Activated naive CD4-positive, alpha-beta T cell treated with anti-CD3 and anti-CD28 coated beads, Interleukin-2, amount 50 U/mL, for 72 hours (primary cell): ENCODE measurements at regions not wholly inside any gene's neighbourhood (a gene's known extent, or its start where the extent isn't known, plus 50 kb on each side); places are given as distances from the start of the nearest gene placed in this dataset.
"Not testable (repeated sequence)": the region's sequence is repeated elsewhere in the genome, so short reads cannot be mapped to it uniquely, and the experiment has no call there.

Experiments
- ATAC-seq, 2 donors: fragments of 150-1000 bp; cut with Tn5 transposase; 2 replicates each; pipeline ENCODE4 v1.10.0; 2021; ENCODE audit warnings: mild to moderate bottlenecking in 2 of 2, moderate library complexity in 2 of 2
- DNase-seq, 2 donors: peaks; one replicate each; pipeline ENCODE4 v3.0.0; 2021 to 2022; ENCODE audit warnings: low spot score in 2 of 2
- H3K27ac Mint-ChIP-seq, 2 donors: one replicate each; pipeline ENCODE4 v1.8.0; 2022; ENCODE audit warnings: mild to moderate bottlenecking in 2 of 2, mixed read lengths in 2 of 2
- H3K36me3 Mint-ChIP-seq, 2 donors: one replicate each; pipeline ENCODE4 v1.8.0; 2022; ENCODE audit warnings: mixed read lengths in 2 of 2
- H3K9me3 Mint-ChIP-seq, 2 donors: one replicate each; pipeline ENCODE4 v1.8.0; 2022; ENCODE audit warnings: mixed read lengths in 2 of 2

DNA sequence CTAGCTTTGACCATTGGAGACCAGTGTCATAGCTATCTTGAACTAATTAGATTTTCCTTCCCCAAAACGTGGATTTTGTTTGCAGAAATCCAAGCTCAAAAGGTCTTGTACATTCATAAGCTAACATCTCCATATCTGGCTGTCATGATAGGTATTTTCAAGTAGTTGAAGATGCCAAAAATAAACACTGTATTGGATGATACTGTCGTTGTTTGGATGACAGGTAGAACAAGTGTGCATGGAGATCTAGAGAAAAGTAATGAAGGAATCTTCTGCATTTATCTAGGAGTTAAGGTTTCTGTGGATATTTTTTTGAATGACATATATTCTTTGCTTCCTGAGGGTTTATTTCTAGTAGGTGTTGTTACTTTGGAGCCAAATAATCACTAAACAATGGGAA lies 1696.1 kb downstream of the SI start:
- DNase-seq (no peak), ATAC-seq (no peak)
- Mint-ChIP-seq H3K36me3 (no peaks in the 10 kb centered on the region), H3K27ac (no peak overlapping the region), H3K9me3 (no peaks in the 10 kb centered on the region)

DNA sequence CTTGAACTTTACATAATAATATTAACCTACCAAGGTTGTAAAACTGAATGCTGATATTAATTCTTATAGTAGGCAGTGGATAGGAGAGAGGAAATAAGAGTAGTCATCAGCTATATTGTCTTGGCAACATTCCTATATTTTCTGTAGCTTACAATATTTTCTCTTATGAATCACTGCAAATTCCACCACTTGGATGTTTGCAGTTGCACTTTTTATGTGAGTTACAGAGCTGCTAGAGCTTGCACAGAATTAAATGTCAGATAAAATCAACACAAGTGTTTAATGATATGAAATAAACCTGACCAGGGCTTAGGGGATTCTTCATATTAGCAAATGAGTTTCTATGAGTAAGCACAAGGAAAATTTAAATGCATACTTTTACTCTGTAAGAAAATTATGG lies 1710.1 kb downstream of the SI start:
- no peak for DNase-seq
- Mint-ChIP-seq H3K36me3 (no peaks in the 10 kb centered on the region), H3K9me3 (peaks cover 13 to 16% of the 10 kb centered on the region in 2 donors), H3K27ac (no peak overlapping the region)
- no peak for ATAC-seq

DNA sequence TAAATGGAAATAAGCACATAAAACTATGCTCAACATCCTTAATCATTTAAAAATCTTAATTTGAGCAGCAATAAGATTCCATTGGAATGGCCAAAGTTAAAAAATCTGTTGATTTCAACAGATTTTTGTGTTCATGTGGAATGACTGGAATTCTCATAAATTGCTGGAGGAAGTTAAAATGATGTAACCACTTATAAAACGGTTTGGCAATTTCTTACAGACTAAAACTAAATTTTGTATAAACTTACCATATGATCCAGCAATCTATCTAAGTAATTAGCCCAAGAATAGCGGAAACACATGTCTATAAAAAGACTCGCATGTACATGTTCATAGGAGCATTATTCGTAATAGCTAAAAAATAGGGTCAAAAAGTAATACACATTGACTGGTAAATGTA lies 1713.6 kb downstream of the SI start:
- H3K9me3 Mint-ChIP-seq: peaks cover 7 to 8% of the 10 kb centered on the region in 2 donors
- H3K36me3 Mint-ChIP-seq: no peaks in the 10 kb centered on the region
- H3K27ac Mint-ChIP-seq: no peak overlapping the region
- DNase-seq (no peak), ATAC-seq (no peak)

DNA sequence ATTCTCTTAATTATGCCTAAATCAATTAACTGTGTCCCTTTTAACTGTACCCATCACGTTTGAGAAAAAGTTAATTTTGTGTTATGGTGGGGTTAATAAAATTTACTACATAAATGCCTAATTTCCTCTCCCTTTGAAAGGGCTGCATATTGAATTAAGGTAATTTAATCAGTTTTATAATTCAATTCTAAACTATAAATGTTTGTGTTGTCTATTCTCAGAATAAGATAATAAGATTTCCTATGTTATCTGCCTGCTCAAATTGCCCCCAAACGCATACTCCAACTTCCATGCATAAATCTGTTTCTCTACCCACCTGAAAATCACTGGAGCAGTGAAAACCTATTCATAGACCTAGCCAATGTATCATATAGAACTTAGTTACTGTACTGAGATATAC lies 1716.1 kb downstream of the SI start:
- Mint-ChIP-seq H3K27ac (no peak overlapping the region), H3K36me3 (no peaks in the 10 kb centered on the region), H3K9me3 (peaks cover 4% of the 10 kb centered on the region in 2 donors)
- ATAC-seq: no peak
- no peak for DNase-seq

DNA sequence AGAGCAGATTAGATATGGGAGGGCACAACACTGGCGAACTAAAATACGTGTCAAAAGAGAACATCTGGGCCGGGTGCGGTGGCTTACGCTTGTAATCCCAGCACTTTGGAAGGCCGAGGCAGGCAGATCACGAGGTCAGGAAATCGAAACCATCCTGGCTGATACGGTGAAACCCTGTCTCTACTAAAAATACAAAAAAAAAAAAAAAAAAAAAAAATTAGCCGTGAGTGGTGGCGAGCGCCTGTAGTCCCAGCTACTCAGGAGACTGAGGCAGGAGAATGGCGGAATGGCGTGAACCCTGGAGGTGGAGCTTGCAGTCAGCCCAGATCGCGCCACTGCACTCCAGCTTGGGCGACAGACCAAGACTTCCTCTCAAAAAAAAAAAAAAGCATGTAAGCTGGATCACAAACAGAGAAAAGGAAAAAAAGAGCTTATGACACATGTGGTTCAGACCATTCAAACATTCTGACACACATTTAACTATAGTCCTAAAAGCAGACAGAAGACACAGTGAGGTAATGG lies 1716.9 kb downstream of the SI start:
- not testable (repeated sequence) for H3K36me3 Mint-ChIP-seq, ATAC-seq, DNase-seq, H3K9me3 Mint-ChIP-seq, H3K27ac Mint-ChIP-seq

DNA sequence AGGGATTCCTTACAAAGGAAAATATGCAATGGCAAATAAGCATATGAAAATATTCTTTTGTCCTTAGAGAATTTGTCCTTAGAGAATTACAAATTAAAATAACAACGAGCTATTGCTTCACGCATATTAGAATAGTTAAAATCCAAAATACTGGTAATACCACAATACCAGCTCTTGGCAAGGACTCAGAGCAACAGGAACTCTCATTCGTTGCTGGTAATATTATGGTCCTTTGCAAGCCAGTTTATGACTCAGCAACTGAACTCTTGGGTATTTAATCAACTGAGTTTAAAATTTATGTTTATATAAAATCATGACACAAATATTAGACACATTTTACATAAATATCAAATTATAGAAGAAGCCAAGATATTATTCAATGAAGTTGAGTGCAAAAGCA lies 1730.4 kb downstream of the SI start:
- Mint-ChIP-seq H3K27ac (no peak overlapping the region), H3K9me3 (peaks cover 8 to 15% of the 10 kb centered on the region in 2 donors), H3K36me3 (no peaks in the 10 kb centered on the region)
- ATAC-seq (no peak), DNase-seq (no peak)

DNA sequence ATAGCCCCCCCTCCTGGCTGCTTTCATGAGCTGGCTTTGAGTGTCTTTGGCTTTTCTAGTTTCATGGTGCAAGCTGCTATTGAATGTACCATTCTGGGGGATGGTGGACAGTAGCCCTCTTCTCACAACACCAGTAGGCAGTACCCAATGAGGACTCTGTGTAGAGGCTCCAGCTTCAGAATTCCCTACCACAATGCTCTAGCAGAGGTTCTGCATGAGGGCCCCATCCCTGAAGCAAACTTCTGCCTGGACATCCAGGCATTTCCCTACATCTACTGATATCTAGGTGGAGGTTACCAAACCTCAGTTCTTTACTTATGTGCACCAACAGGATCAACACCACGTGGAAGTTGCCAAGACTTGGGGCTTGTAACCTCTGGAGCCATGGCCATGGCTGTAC lies 1742.9 kb downstream of the SI start:
- Mint-ChIP-seq H3K36me3 (peaks cover 0 to 6% of the 10 kb centered on the region in 2 donors), H3K27ac (no peak overlapping the region), H3K9me3 (peaks cover 12 to 14% of the 10 kb centered on the region in 2 donors)
- no peak for ATAC-seq
- DNase-seq: no peak

DNA sequence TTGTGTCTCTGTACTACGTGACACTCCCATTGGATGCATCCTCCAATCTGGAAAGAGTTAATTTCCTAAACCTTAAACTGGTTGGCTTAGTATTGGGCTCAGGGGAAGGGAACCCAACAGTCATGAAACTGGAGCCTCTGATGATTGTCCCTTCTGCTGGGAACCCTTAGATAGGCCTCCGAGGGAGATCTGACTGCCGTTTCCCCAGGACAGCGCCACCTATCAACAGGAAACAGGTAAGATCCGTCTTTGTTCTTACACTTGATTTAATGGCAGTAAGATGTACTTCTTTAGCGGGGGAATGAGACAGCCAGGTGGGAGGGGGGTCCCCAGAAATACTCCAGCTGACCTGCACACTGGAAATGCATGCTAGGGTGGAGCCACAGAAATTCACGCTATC lies 1749.6 kb downstream of the SI start:
- Mint-ChIP-seq H3K9me3 (peaks cover 0 to 8% of the 10 kb centered on the region in 2 donors), H3K27ac (no peak overlapping the region), H3K36me3 (peaks cover 0 to 5% of the 10 kb centered on the region in 2 donors)
- ATAC-seq: no peak
- no peak for DNase-seq

DNA sequence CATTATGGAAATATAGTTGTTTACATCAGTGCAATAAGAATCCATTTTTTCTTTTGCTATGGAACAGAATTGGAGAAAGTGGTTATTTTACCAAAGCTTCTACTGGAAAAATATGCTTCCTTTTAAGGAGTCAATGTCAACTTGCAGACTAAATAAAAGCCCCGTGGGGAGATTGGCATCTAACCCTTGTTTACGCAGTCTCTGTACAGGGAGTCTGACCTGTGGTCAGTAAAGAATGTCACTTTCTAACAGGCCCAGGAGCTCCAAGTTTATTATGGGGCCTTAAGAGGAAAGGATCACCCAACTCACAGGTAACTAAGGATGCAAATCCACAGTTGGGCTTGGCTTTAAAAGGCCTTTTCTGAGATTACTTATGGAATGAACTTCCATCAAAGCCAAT lies 1751.2 kb downstream of the SI start:
- no peak for DNase-seq
- ATAC-seq: no peak
- no peak overlapping the region for H3K27ac Mint-ChIP-seq
- H3K9me3 Mint-ChIP-seq: peaks cover 0 to 10% of the 10 kb centered on the region in 2 donors
- H3K36me3 Mint-ChIP-seq: peaks cover 0 to 5% of the 10 kb centered on the region in 2 donors

DNA sequence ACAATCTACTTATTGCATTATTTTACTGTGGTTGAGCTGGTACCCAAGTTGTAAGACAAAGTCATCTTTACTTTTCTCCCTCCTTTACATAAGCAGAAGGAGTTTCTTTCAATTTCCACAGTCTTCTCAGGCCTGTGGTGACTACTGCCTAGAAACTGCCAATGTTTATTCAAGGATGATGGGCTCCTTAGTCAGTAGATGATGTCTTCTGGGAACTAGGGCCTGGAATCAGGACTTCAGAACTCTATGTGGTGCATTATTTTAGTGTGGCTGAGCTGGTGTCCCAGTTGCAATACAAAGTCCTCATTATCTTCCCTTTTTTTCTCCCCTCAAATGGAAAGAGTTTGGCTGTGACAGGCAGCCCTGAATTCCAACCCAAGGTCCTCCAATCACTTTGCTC lies 1762.5 kb downstream of the SI start:
- ATAC-seq (no peak), DNase-seq (no peak)
- no peak overlapping the region for H3K27ac Mint-ChIP-seq
- H3K36me3 Mint-ChIP-seq: no peaks in the 10 kb centered on the region
- H3K9me3 Mint-ChIP-seq: peaks cover 12 to 17% of the 10 kb centered on the region in 2 donors

DNA sequence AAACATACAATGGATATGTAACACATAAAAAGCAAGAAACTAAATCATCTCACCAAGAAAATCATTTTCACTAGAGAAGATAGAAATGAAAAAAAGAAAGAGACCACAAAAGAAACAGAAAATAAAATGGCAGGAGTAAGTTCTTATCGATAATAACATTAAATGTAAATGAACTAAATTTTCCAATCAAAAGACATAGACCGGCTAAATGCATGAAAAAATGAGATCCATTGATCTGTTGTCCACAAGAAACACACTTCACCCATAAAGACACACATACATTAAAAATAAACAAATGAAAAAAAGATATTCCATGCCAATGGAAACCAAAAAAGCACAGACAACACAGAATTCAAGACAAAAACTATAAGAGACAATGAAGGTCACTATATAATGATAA lies 1771.9 kb downstream of the SI start:
- Mint-ChIP-seq H3K9me3 (peaks cover 20 to 49% of the 10 kb centered on the region in 2 donors), H3K27ac (no peak overlapping the region), H3K36me3 (peaks cover 0 to 13% of the 10 kb centered on the region in 2 donors)
- no peak for ATAC-seq
- no peak for DNase-seq

DNA sequence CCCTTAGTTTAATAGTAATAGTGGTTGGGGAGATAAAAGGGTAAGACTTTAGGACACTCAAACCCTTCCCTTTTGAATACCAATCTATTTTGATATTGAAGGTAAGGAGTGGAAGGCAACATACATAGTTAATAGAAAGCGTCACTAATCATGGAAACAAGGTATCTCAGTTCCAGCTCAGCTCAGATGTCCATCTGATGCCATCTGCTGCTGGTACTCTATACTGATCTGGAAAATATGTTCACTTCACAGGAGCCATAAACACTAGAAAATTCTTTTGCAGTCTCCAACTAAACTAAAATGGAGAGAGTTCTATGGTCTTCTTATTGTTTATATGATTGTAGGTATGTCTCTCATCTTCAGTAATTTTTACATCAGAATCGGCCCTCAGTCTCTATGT lies 1777.1 kb downstream of the OTOL1 start:
- ATAC-seq (no peak), DNase-seq (no peak)
- H3K27ac Mint-ChIP-seq: no peak overlapping the region
- H3K36me3 Mint-ChIP-seq: no peaks in the 10 kb centered on the region
- H3K9me3 Mint-ChIP-seq: peaks cover 14 to 18% of the 10 kb centered on the region in 2 donors

DNA sequence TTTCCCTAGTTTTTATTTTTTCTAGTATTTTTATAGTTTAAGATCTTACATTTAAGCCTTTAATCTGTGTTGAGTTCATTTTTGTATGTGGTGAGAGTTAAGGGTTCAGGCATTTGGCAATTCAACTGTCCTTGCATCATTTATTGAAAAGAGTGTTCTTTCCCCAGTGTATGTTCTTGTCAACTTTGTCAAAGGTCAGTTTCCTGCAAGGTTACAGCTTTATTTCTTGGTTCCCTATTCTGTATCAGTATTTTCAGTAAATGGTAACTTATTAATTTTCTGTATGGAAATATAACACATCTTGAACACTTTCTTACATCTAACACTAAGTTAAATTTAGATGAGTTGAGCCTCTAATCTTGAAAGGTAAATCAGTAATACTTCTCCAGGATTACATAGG lies 1770.1 kb downstream of the OTOL1 start:
- H3K9me3 Mint-ChIP-seq: peaks cover 21 to 32% of the 10 kb centered on the region in 2 donors
- peaks cover 0 to 6% of the 10 kb centered on the region in 2 donors for H3K36me3 Mint-ChIP-seq
- H3K27ac Mint-ChIP-seq: no peak overlapping the region
- ATAC-seq (no peak), DNase-seq (no peak)

DNA sequence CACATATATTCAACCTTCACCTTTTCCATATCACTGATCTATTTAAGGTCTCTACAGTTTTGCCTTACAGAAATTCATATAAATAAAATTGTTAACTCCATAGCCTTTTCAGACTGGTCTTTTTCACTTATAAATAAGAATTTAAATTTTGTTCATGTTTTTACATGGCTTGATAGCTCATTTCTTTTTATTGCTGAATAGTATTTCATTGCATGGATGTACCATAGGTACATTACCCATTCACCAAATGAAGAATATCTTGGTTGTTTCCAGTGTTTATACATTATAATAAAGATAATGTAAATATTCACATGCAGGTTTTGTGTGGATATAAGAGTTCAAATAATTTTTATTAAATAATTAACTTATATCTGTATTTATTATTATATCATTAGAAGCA lies 1765.0 kb downstream of the OTOL1 start:
- ATAC-seq (no peak), DNase-seq (no peak)
- peaks cover 23 to 25% of the 10 kb centered on the region in 2 donors for H3K9me3 Mint-ChIP-seq
- H3K27ac Mint-ChIP-seq: no peak overlapping the region
- no peaks in the 10 kb centered on the region for H3K36me3 Mint-ChIP-seq

DNA sequence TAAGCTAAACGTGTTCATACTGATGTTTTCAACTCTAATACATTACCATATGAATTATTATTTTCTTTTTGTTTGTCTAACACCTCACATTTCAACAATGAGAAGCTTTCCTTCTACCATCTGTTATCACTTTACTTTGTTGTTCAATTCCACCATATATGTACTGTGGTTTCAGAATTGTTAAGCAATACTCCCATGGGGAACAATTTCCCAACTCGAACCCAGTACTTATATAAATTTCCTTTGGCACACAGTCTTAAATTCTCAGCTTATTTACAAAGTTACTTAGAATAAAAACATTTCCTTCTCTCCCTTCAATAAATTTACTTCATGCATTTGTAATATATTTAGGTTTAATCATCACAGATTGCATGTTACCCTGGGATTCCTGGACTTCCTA lies 1764.4 kb downstream of the OTOL1 start:
- no peak for DNase-seq
- H3K36me3 Mint-ChIP-seq: no peaks in the 10 kb centered on the region
- ATAC-seq: no peak
- no peak overlapping the region for H3K27ac Mint-ChIP-seq
- H3K9me3 Mint-ChIP-seq: peaks cover 23 to 25% of the 10 kb centered on the region in 2 donors

DNA sequence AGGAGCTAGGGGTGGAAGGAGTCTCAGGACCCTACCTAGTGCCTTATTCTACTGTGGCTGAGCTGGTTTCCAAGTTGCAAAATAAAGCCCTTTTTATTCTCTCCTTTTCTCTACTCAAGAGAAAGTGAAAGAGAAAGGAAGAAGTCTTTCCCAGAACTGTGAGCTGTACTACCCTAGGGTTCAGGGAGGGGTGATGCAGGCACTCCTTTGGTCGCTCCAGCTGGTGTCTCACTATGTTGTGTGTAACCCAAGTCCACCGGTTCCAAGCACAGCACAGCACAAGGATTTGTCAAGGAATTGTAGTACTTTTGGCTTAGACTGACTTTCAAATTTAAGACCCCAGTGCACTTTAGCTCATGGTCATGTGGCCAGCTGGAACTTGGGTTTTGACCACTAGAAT lies 1721.7 kb downstream of the OTOL1 start:
- peaks cover 14% of the 10 kb centered on the region in 2 donors for H3K9me3 Mint-ChIP-seq
- no peak for ATAC-seq
- no peaks in the 10 kb centered on the region for H3K36me3 Mint-ChIP-seq
- DNase-seq: no peak
- no peak overlapping the region for H3K27ac Mint-ChIP-seq

DNA sequence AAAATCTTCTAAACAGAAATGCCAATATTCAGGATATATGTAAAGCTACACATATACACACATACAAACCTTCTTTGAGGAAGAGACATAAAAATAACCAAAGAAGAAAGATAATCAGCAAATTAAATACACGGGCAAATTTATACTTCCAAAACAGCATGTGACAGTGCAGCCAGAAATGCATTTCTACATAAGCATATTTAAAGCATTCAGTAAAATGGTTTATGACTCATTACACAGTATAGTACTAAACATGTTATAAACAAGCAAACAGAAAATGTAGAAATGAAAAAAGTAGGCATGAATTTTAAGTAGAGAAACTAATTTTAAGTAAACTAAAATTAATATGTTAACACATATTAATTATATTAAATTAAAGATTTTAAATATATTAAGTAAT lies 1717.2 kb downstream of the OTOL1 start:
- DNase-seq (no peak), ATAC-seq (no peak)
- no peak overlapping the region for H3K27ac Mint-ChIP-seq
- H3K36me3 Mint-ChIP-seq: no peaks in the 10 kb centered on the region
- peaks cover 7 to 14% of the 10 kb centered on the region in 2 donors for H3K9me3 Mint-ChIP-seq

DNA sequence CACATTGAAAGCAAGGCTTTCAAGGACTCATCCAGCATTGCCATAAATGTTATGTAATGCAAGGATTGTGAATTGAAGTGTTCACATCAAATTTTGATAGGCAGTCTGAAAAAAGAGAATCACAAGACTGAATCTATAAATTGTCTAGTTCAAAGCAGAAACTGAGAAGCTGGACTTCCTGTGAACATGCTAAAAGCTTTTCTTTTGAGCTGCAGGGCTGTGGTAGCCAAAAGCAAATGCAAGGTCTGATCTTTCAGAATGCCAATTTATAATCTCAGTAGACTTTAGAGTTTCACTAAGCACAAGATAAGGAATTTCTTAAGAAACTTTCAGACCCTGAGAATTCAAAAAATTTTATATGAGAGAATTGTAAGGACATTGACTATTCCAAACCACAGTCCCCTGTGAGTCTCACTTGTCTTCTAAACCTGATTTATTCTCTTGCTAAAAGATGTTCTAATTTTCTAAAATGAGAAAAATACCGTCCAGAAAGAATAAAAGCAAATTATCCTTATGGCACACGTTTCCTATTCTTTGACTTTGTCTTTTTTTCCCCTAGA lies 1700.3 kb downstream of the OTOL1 start:
- Mint-ChIP-seq H3K27ac (no peak overlapping the region), H3K9me3 (peaks cover 13 to 22% of the 10 kb centered on the region in 2 donors), H3K36me3 (no peaks in the 10 kb centered on the region)
- no peak for DNase-seq
- ATAC-seq: no peak
